Tibial nerve (tissue), 4 donors: ENCODE measurements at regions not wholly inside any gene's neighbourhood (a gene's known extent, or its start where the extent isn't known, plus 50 kb on each side); places are given as distances from the start of the nearest gene placed in this dataset.

Experiments used
- DNase-seq, 2 donors: peaks; one replicate each; pipeline ENCODE4 v3.0.0-alpha.2; 2019; ENCODE audit warnings: low spot score in 2 of 2
- H3K27ac ChIP-seq, 4 donors: fragments of 200-600 bp; sonication (generic) in 3 of 4; one replicate each; pipeline ENCODE4 v1.5.1; 2017 to 2019; ENCODE audit warnings: mild to moderate bottlenecking in 1 of 4
- H3K27me3 ChIP-seq, 2 donors: fragments of 200-600 bp; sonication (generic) in 1 of 2; one replicate each; pipeline versions ENCODE4 v1.5.1 to v1.6.0; 2017 to 2019
- H3K36me3 ChIP-seq, 3 donors: fragments of 200-600 bp; sonication (generic); one replicate each; pipeline ENCODE4 v1.5.1; 2018 to 2019
- H3K4me1 ChIP-seq, 4 donors: fragments of 200-600 bp; sonication (generic) in 3 of 4; one replicate each; pipeline ENCODE4 v1.5.1; 2017 to 2019
- H3K4me3 ChIP-seq, 4 donors: fragments of 200-600 bp; sonication (generic) in 3 of 4; one replicate each; pipeline ENCODE4 v1.5.1; 2017 to 2019; ENCODE audit warnings: mild to moderate bottlenecking in 1 of 4, moderate library complexity in 1 of 4
- H3K9me3 ChIP-seq, 4 donors: fragments of 200-600 bp; sonication (generic) in 3 of 4; one replicate each; pipeline ENCODE4 v1.5.1; 2017 to 2019
- EP300 ChIP-seq, 2 donors: sonication (generic); formaldehyde crosslinking; IDR thresholded peaks; one replicate each; pipeline ENCODE4 v1.6.1; 2017; ENCODE audit warnings: antibody characterized with exemption in 2 of 2, mild to moderate bottlenecking in 1 of 2
- POLR2A ChIP-seq, 2 donors: fragments of 450-650 bp; IDR thresholded peaks; one replicate each; pipeline ENCODE4 v1.6.1; 2017; ENCODE audit warnings: antibody characterized with exemption in 2 of 2, mild to moderate bottlenecking in 2 of 2, moderate library complexity in 2 of 2
- WGBS, 2 donors: methylation state at CpG; one replicate each; pipeline ENCODE4 v1.1.5; 2018; 5-methylcytosine and 5-hydroxymethylcytosine counted together
- TF ChIP-seq, protein P1 (sequence below), 5 experiments: fragments of 200-600 bp in 3 of 5; fragments of 450-650 bp in 2 of 5; sonication (generic) in 3 of 5; IDR thresholded peaks; one replicate each; pipeline ENCODE4 v1.5.1; 2016 to 2019; ENCODE audit warnings: antibody characterized with exemption in 5 of 5, mild to moderate bottlenecking in 3 of 5, moderate library complexity in 2 of 5

DNA sequence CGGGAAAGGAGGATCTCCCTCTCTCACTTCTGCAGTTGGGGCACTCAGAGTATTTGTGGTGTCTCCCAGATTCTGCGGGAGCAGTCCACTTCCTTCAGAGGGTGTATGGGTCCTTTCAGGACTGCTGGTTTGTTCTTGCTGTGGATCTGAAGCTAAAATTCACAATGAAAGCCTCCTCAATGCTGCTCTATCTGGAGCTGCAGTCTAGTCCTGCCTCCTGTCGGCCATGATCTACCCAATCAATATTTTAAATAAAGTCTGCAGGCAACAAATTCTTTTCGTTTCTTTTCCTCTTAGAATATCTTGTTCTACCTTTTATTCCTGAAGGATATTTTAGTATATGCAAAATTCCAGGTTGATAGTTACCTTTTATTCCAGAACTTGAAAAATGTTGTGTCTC is 226.1 kb upstream of the AR start:
- Histone ChIP-seq H3K4me3 (no peak overlapping the region), H3K9me3 (peaks cover 0 to 8% (median 2%) of the 10 kb centered on the region in 4 donors), H3K27ac (no peak overlapping the region), H3K27me3 (no peaks in the 10 kb centered on the region), H3K36me3 (no peaks in the 10 kb centered on the region), H3K4me1 (no peaks in the 10 kb centered on the region)
- no peak for DNase-seq
- TF ChIP-seq EP300 (IDR thresholded peaks at IDR 0.05) (no peak), POLR2A (IDR thresholded peaks at IDR 0.05) (no peak)
- TF ChIP-seq, protein P1, sequence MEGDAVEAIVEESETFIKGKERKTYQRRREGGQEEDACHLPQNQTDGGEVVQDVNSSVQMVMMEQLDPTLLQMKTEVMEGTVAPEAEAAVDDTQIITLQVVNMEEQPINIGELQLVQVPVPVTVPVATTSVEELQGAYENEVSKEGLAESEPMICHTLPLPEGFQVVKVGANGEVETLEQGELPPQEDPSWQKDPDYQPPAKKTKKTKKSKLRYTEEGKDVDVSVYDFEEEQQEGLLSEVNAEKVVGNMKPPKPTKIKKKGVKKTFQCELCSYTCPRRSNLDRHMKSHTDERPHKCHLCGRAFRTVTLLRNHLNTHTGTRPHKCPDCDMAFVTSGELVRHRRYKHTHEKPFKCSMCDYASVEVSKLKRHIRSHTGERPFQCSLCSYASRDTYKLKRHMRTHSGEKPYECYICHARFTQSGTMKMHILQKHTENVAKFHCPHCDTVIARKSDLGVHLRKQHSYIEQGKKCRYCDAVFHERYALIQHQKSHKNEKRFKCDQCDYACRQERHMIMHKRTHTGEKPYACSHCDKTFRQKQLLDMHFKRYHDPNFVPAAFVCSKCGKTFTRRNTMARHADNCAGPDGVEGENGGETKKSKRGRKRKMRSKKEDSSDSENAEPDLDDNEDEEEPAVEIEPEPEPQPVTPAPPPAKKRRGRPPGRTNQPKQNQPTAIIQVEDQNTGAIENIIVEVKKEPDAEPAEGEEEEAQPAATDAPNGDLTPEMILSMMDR (IDR thresholded peaks at IDR 0.05) = no peak
- WGBS, 2 donors = 75 to 88% methylated on average over 4 of the region's 4 CpGs

DNA sequence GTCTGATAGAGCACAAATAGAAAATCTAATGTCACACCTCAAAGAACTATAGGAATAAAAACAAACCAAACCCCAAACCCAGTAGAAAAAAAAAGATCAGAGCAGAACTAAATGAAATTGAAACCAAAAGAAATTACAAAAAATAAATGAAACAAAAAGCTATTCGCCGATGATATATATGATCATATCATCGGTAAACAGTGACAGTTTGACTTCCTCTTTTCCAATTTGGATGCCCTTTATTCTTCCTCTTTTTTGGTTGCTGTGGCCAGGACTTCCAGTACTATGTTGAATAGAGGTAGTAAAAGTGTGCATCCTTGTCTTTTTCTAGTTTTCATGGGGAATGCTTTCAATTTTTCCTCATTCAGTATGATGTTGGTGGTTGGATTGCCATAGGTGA is 215.3 kb upstream of the AR start:
- Histone ChIP-seq H3K9me3 (no peaks in the 10 kb centered on the region), H3K27me3 (no peaks in the 10 kb centered on the region), H3K4me1 (no peaks in the 10 kb centered on the region), H3K4me3 (no peak overlapping the region), H3K36me3 (no peaks in the 10 kb centered on the region), H3K27ac (no peak overlapping the region)
- TF ChIP-seq EP300 (IDR thresholded peaks at IDR 0.05) (no peak), POLR2A (IDR thresholded peaks at IDR 0.05) (no peak)
- TF ChIP-seq, protein P1 (IDR thresholded peaks at IDR 0.05) = no peak
- WGBS, 2 donors = 86 to 88% methylated on average over 3 of the region's 3 CpGs
- no peak for DNase-seq

DNA sequence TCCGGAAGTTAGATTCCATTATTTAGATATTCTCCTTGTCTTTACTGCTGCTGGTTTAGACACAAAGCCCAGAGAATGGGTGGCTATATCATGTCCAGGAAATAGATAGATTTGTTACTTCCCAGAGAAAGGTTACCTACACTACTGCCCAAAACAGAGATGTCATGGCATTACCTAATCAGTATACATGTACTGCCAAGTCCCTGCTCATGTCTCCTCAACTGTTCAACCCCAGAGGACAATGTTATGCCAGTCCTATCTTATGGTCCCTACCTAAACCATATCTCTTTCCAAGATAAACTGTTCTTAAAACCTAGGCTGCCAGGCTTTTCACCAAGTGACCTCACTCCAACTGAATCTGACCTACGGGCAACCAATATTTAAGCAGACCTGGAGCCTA is 209.5 kb upstream of the AR start:
- H3K27ac ChIP-seq = no peak overlapping the region
- no peaks in the 10 kb centered on the region for H3K36me3 ChIP-seq
- no peaks in the 10 kb centered on the region for H3K9me3 ChIP-seq
- H3K4me3 ChIP-seq = no peak overlapping the region
- WGBS, 2 donors = 92 to 96% methylated on average over 2 of the region's 2 CpGs
- H3K4me1 ChIP-seq = no peaks in the 10 kb centered on the region
- TF ChIP-seq EP300 (IDR thresholded peaks at IDR 0.05) (no peak), POLR2A (IDR thresholded peaks at IDR 0.05) (no peak)
- TF ChIP-seq, protein P1 (IDR thresholded peaks at IDR 0.05) = no peak
- DNase-seq = no peak
- H3K27me3 ChIP-seq = no peaks in the 10 kb centered on the region

DNA sequence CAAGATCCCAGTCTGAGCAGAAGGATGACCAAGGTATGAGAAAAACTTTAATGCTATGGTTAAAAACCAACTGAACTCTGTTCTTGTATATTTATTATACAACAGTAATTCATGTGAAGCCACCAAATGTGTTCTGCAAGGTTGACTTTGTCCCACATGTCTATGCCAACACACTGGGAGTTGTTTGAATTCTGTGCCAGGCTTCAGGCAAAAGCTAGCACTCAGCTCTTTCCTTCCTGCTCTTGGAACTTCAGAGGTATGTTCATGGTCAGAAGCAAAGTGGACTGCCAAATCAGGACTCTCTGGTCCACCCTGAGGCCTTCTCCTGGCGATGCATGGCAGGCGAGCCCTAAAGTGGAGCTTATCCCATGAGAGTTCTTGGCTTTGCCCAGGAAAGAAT is 205.6 kb upstream of the AR start:
- no peaks in the 10 kb centered on the region for H3K27me3 ChIP-seq
- WGBS, 2 donors = 70 to 81% methylated on average over 2 of the region's 2 CpGs
- H3K9me3 ChIP-seq = no peaks in the 10 kb centered on the region

DNA sequence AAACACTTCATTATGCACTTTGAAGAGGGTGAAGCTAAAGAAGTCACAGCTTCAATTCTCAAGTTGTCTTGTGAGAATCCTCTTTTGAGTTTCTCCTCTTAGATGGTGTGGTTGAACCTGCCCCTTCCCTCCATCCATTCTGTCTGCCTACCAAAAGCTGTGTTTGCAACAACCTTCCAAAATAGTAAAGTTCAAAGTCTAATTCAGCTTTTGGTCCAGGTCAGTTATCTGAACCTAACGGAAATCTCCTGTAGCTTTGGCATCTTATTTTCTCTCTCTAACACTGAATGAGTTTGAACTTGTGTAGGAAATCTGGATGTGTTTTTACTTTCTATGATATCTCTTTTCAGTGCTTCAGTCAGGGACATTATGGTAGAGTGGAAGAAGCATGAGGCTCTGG is 201.7 kb upstream of the AR start:
- no peaks in the 10 kb centered on the region for H3K36me3 ChIP-seq
- TF ChIP-seq EP300 (IDR thresholded peaks at IDR 0.05) (no peak), POLR2A (IDR thresholded peaks at IDR 0.05) (no peak)
- TF ChIP-seq, protein P1 (IDR thresholded peaks at IDR 0.05) = no peak
- WGBS, 2 donors = 79 to 80% methylated on average over 1 of the region's 1 CpG
- no peaks in the 10 kb centered on the region for H3K9me3 ChIP-seq
- no peak overlapping the region for H3K4me3 ChIP-seq
- no peaks in the 10 kb centered on the region for H3K27me3 ChIP-seq
- DNase-seq = no peak
- H3K27ac ChIP-seq = no peak overlapping the region
- no peaks in the 10 kb centered on the region for H3K4me1 ChIP-seq

More for the DNA sequence above, 205.6 kb upstream of the AR start:
- no peak overlapping the region for H3K4me3 ChIP-seq
- DNase-seq = no peak
- TF ChIP-seq EP300 (IDR thresholded peaks at IDR 0.05) = no peak
- TF ChIP-seq, protein P1 (IDR thresholded peaks at IDR 0.05) = no peak
- no peak for TF ChIP-seq POLR2A (IDR thresholded peaks at IDR 0.05)
- no peak overlapping the region for H3K27ac ChIP-seq
- no peaks in the 10 kb centered on the region for H3K4me1 ChIP-seq
- H3K36me3 ChIP-seq = no peaks in the 10 kb centered on the region
